ENCODE measurements at regions not wholly inside any gene's neighbourhood (a gene's known extent, or its start where the extent isn't known, plus 50 kb on each side); places are given as distances from the start of the nearest gene placed in this dataset.

DNA sequence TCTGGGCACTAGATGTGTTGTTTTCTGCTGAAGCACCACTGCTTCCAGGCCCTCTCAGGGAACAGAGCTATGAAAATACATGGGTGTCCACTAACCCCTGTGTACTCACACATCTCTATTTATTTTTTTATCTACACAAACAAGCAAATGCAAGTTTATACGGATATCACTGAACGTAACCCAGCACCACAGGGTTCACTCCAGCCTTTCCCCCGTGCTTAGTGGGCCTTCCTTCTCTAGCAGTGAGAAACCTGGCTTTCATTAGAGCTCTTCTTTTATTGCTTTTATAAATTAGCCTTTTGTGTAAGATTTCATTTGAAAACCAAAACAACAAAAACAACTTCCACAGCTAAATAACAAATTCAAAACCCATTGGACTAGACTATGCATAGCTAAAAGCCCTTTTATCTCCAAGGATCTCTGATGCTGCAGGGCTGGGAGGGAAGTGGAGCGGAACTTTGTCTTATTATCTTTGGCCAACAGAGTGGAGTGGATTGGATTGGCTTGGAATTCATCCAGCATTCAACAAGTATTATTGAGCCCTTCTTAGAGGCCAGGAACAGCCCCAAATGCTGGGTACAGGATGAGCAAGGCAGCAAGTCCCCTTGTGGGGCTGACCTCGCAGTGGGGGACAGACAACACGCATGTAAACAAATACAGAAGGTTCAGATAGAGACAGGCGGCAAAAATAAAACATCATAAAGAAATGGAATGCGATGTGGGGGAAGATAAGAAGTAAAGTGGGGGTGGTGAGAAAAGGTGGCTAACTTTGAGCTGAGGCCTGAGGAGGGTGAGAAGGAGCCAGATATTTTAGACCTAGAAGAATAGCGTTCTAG lies 371.8 kb upstream of the POU3F1 start:
- ATAC-seq (no peak), DNase-seq (no peak)
- intact Hi-C loops (cut with micrococcal nuclease), result no loop called here

DNA sequence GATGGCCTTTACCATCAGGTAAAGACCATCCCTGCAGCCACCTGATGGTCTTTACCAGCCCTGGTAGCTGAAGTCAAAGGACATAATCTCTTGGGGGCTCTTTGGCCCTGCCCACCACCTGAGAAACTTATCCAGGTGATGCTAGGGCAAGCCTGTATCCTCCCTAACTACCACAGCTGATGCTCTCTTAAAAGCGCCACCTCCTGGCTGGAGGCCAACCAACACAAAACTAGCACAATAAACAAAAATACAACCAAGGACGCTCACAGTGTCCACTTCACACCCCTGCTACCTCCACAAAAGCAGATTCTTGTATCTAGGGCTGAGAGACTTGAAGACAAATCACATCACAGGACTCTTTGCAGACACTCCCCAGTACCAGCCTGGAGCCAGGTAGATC lies 357.1 kb upstream of the POU3F1 start:
- no peak for ATAC-seq
- intact Hi-C loops (cut with micrococcal nuclease), result no loop called here
- DNase-seq, result no peak

DNA sequence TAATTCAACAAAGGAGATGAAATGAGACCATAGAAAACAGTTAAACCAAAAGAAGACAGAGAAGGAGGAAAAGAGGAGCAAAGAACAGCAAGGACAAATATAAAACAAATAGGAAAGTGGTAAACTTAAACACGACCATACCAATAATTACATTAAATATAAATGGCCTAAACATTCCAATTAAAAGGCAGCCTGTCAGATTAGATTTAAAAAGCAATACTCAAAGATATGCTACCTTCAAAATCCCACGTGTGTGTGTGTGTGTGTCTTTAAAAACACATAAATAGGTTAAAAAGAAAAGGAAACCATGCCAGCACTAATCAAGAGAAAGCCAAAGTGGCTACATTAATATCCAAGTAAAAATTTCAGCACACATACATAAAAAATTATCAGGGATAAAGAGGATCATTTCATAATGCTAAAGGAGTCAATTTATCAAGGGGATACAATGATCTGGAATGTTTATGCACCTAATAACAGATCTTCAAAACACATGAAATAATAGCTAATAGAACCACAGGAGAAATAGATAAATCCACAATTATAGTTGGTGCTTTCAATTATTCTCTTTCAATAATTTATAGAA lies 355.7 kb upstream of the POU3F1 start:
- DNase-seq (no peak), ATAC-seq (no peak)
- intact Hi-C loops (cut with micrococcal nuclease), result no loop called here

GRCh38 chr1:38396606-38397005 lies 350.0 kb upstream of the POU3F1 start:
- ATAC-seq (no peak), DNase-seq (no peak)
- intact Hi-C loops (cut with micrococcal nuclease), result no loop called here

DNA sequence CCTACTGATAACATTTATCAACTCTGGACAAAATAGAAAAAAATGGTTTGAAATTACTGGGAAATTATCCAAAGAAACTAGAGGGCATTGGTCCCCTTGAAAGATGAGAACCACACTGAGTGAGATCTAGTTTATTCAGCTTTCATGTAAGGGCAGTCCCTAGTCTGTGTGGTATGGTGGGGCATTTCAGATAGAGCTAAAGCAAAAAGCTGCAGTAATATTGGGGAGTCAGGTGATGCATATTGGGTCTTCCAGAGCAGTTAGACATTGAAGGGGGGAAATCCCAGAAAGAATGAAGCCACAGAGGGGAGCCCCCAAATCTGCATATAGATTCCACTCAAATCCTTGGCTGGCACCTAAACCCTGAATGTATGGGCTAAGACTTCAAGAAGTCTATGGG lies 347.7 kb upstream of the POU3F1 start:
- ATAC-seq, result no peak

GRCh38 chr1:38392861-38393260 lies 346.3 kb upstream of the POU3F1 start:
- no peak for DNase-seq
- intact Hi-C loops (cut with micrococcal nuclease), result no loop called here
- ATAC-seq, result no peak

More for the DNA sequence above, 347.7 kb upstream of the POU3F1 start:
- intact Hi-C loops (cut with micrococcal nuclease), result no loop called here
- DNase-seq, result no peak

- intact Hi-C loops (cut with micrococcal nuclease), result no loop called here
- ATAC-seq (no peak), DNase-seq (no peak)
Observed at GRCh38 chr1:38381256-38381655, 334.7 kb upstream of the POU3F1 start.

DNA sequence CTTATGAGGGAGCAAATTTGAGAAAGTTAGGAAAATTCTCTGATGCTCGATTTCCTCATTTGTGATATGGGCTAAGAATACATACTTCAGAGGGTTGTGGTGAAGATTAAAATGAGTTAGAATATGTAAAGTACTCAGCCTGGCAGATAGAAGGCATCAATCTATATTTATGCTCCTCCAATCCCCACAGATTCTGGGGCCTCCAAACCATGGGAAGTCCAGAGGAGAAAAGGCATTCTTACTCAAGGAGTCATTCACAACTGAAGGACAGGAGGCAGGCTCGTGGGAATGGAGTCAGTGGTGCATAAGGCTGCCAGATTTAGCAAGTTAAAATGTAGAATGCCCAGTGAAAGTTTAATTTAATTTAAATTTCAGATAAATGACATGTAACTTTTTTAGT lies 330.0 kb upstream of the POU3F1 start:
- DNase-seq, result no peak
- no peak for ATAC-seq
- intact Hi-C loops (cut with micrococcal nuclease), result no loop called here

DNA sequence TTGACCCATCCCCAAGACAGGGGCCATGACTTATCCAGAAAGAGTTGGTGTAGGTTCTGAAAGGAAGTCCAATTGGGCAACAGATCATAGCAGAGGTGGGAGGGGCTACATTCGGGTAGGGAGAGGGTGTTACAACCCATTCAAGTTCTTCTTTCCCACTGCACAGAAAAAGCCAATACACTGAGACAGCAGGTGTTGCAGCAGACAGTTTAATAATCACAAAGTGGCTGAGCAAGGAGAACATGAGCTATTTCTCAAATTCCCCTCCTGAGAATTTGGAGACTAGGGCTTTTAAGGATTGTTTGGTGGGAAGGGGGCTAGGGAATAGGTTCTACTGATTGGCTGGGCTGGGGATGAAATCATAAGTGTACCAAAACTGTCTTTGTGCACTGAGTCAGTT lies 328.4 kb upstream of the POU3F1 start:
- intact Hi-C loops (cut with micrococcal nuclease), result no loop called here
- ATAC-seq (no peak), DNase-seq (no peak)

- intact Hi-C loops (cut with micrococcal nuclease), result no loop called here
Observed at GRCh38 chr1:38371505-38371844, 324.9 kb upstream of the POU3F1 start.

DNA sequence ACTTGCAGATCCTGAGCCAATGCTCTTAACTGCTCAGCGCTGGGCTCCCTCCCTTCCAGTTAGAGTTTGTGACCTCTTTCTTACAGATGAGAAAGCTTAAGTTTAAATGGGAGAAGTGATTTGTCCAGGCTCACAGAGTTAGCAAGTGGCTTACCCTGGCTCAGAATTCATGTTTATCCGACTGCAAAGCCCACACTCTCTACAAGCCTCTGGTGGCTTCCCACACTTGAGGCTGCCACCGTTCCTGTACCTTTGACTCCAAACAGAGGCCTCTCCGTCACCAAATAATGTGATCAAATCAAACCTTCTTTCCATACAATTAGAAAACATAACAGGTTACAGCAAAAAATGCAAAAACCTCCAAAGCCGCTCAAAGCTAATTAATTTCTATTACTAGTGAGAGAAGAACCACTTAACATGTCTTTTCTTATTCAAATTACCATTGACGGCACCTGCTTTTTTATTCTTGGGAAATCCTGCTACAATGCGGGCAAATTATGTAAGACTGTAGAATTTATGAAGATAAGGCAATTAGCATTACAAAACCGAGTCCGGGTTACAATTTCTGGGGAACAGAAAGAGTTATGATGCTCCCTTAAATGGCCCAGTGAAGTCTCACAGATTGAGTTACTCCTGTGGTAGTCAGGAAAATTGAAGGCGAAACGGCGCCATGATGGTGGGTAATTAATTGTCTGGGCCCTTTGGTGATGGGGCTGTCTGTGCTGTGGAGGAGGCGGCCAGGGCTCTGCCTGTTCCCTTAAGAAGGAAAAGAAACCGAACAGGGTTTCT lies 324.3 kb upstream of the POU3F1 start:
- ATAC-seq (no peak), DNase-seq (no peak)
- intact Hi-C loops (cut with micrococcal nuclease), result no loop called here

More at GRCh38 chr1:38371505-38371844, 324.9 kb upstream of the POU3F1 start:
- DNase-seq, result no peak
- no peak for ATAC-seq

GRCh38 chr1:38365242-38365641 lies 318.6 kb upstream of the POU3F1 start:
- intact Hi-C loops (cut with micrococcal nuclease), result no loop called here
- DNase-seq, result no peak
- ATAC-seq, result no peak

- intact Hi-C loops (cut with micrococcal nuclease), result no loop called here
- no peak for DNase-seq
- ATAC-seq, result no peak
Observed at GRCh38 chr1:38361566-38361965, 315.0 kb upstream of the POU3F1 start.

DNA sequence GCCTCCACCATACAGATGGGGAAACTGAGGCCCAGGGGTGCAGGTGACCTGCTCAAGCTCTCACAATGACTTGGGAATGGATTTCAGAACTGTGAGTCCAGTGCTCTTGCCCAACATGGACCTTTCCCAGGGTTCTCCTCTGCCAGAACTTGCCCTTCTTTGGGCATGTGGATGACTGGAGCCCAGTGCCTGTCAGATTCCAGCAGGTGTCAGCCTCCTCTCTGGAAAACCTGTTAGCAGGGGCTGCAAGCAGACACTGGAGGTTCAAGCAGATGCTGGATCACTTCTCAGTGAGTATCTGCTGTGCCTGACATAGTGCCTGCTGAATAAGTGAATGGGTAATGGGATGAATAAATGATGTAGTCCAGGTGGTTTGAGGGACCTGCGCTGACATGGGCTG lies 314.2 kb upstream of the POU3F1 start:
- ATAC-seq, result no peak
- no peak for DNase-seq
- intact Hi-C loops (cut with micrococcal nuclease), result no loop called here

GRCh38 chr1:38353956-38354355 lies 307.4 kb upstream of the POU3F1 start:
- intact Hi-C loops (cut with micrococcal nuclease), result no loop called here
- ATAC-seq (no peak), DNase-seq (no peak)

- intact Hi-C loops (cut with micrococcal nuclease), result no loop called here
- DNase-seq (no peak), ATAC-seq (no peak)
Observed at GRCh38 chr1:38352869-38353268, 306.3 kb upstream of the POU3F1 start.

GRCh38 chr1:38347446-38348175 lies 301.0 kb upstream of the POU3F1 start:
- ATAC-seq (no peak), DNase-seq (no peak)
- intact Hi-C loops (cut with micrococcal nuclease), result no loop called here

DNA sequence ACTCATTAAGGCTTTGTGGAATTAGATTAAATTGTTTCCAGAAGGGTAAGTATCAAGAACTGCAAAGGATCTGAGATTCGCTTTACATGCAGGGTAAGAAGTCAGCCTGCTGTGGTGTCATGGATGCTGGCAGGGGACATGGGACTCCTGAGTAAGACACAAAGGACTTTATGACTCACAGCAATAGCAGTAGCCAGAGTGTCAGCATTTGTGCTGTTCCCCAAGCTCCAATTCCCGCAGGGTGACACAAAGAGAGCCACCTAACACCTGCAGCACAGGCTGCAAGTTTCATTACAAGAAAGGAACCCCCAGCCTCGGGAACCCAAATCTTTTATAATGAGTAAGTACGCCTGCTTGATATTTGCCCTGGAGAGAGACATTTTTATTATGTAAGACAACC lies 298.1 kb upstream of the POU3F1 start:
- intact Hi-C loops (cut with micrococcal nuclease), result no loop called here
- no peak for ATAC-seq
- DNase-seq, result no peak

DNA sequence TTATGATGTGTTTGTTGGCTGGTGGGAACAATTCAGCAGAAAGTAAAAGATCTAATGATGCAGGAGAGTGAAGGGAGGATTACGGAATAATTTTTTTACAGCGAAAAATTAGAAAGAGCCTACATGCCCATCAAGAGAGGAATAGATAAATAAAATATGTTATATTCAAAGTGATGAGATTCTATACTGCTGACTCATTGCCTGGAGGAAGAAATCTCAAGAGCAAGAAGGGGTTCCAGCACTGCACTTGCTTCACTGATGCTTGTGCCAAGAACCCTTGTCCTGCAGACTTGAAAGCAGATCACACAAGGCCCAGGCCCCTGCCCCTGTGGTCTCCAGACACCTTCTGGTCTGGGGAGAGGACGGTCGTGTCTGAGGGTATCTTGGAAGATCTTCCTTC lies 295.1 kb upstream of the POU3F1 start:
- no peak for ATAC-seq
- DNase-seq, result no peak
- intact Hi-C loops (cut with micrococcal nuclease), result no loop called here

- no peak for ATAC-seq
- intact Hi-C loops (cut with micrococcal nuclease), result no loop called here
- no peak for DNase-seq
Observed at GRCh38 chr1:38340409-38340808, 293.8 kb upstream of the POU3F1 start.

All from left ventricle myocardium superior (tissue), 1 donor.